NCI-H2196 (cell line): ENCODE measurements at regions not wholly inside any gene's neighbourhood (a gene's known extent, or its start where the extent isn't known, plus 50 kb on each side); places are given as distances from the start of the nearest gene placed in this dataset.

Experiments used
- DNase-seq: peaks from one replicate; lab custom pipeline; 2025; ENCODE audit not compliant: unreplicated experiment; lab: John Stamatoyannopoulos, UW

- DNase-seq, result no peak
Observed at GRCh38 chr2:196276421-196276820, 105.0 kb upstream of the STK17B start.

- no peak for DNase-seq
Observed at GRCh38 chr2:196277002-196277401, 105.6 kb upstream of the STK17B start.

GRCh38 chr2:196278491-196278911 is 107.1 kb upstream of the STK17B start:
- no peak for DNase-seq

GRCh38 chr2:196279541-196279940 is 108.2 kb upstream of the STK17B start:
- no peak for DNase-seq

GRCh38 chr2:196284144-196284844 is 112.9 kb upstream of the STK17B start:
- no peak for DNase-seq

- DNase-seq, result no peak
Observed at GRCh38 chr2:196284866-196285557, 113.6 kb upstream of the STK17B start.

GRCh38 chr2:196286821-196287220 is 115.4 kb upstream of the STK17B start:
- no peak for DNase-seq

GRCh38 chr2:196287523-196287922 is 116.1 kb upstream of the STK17B start:
- no peak for DNase-seq

- no peak for DNase-seq
Observed at GRCh38 chr2:196288006-196288538, 116.7 kb upstream of the STK17B start.

GRCh38 chr2:196289000-196289399 is 117.6 kb upstream of the STK17B start:
- no peak for DNase-seq

GRCh38 chr2:196290136-196290535 is 118.8 kb upstream of the STK17B start:
- no peak for DNase-seq

GRCh38 chr2:196290569-196290968 is 119.2 kb upstream of the STK17B start:
- DNase-seq, result no peak

- no peak for DNase-seq
Observed at GRCh38 chr2:196291426-196291825, 120.0 kb upstream of the STK17B start.

GRCh38 chr2:196291873-196292800 is 120.8 kb upstream of the STK17B start:
- peak; percentile 10 for DNase-seq

- peak; percentile 8 for DNase-seq
Observed at GRCh38 chr2:196293751-196294515, 122.6 kb upstream of the STK17B start.

GRCh38 chr2:196294516-196294909 is 123.1 kb upstream of the STK17B start:
- no peak for DNase-seq

GRCh38 chr2:196295005-196295404 is 123.6 kb upstream of the STK17B start:
- DNase-seq, result no peak

GRCh38 chr2:196298106-196298723 is 126.8 kb upstream of the STK17B start:
- DNase-seq, result peak; percentile 28

- DNase-seq, result no peak
Observed at GRCh38 chr2:196307775-196308305, 136.5 kb upstream of the STK17B start.

GRCh38 chr2:196309691-196310090 is 138.3 kb upstream of the STK17B start:
- DNase-seq, result no peak
